ENCODE measurements at regions not wholly inside any gene's neighbourhood (a gene's known extent, or its start where the extent isn't known, plus 50 kb on each side); places are given as distances from the start of the nearest gene placed in this dataset.

DNA sequence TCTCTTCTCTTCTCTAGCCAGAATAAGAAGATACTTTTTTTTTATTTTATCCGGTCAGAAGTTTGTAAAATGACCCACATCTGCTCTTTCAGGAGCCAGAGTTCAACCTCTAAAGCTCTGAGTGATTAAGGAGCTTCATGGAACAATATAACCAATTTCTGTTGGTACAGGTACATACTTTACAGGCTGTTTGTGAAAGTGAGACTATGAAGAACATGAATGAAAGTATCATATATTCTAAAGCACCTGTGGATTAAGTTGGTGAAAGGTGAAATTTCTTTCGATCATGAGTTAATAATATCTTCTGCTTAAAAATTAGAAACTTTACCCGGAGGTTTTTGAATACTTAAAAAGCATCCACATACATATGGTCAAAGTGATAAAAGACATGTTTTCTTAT lies 65.2 kb downstream of the DMRT2 start:
- Mint-ChIP-seq H3K27ac (no peak overlapping the region), H3K4me1 (no peaks in the 10 kb centered on the region), H3K36me3 (ENCODE audit: low read depth) (no peaks in the 10 kb centered on the region), H3K4me3 (no peak overlapping the region), H3K27me3 (peaks cover 18% of the 10 kb centered on the region)
- no peaks in the 10 kb centered on the region for H3K9me3 ChIP-seq (ENCODE audit: control insufficient read depth, low read length, poor library complexity, severe bottlenecking)
- DNase-seq (no peak), ATAC-seq (no peak)

DNA sequence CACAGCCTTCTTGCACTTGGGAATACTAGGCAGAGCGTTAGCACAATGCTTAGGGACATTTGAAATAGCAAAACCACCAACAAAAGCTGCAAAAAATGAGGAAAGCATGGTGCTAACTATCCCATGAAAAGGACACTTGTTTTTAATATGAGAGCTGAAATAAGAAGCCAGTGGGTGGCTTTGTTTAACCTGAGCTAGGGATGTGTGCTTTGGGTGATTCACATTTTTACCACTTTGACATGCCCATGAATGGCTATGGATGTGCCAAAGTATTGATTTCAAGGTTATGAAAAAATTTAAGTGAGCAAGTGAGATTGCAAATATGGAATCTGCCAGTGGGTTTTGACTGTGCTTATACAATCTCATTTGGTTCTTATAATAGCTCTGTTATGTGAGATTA lies 67.3 kb downstream of the DMRT2 start:
- H3K9me3 ChIP-seq (ENCODE audit: control insufficient read depth, low read length, poor library complexity, severe bottlenecking): no peaks in the 10 kb centered on the region
- Mint-ChIP-seq H3K4me1 (no peaks in the 10 kb centered on the region), H3K4me3 (no peak overlapping the region), H3K36me3 (ENCODE audit: low read depth) (no peaks in the 10 kb centered on the region), H3K27ac (no peak overlapping the region), H3K27me3 (peaks cover 18% of the 10 kb centered on the region)
- ATAC-seq (no peak), DNase-seq (no peak)

DNA sequence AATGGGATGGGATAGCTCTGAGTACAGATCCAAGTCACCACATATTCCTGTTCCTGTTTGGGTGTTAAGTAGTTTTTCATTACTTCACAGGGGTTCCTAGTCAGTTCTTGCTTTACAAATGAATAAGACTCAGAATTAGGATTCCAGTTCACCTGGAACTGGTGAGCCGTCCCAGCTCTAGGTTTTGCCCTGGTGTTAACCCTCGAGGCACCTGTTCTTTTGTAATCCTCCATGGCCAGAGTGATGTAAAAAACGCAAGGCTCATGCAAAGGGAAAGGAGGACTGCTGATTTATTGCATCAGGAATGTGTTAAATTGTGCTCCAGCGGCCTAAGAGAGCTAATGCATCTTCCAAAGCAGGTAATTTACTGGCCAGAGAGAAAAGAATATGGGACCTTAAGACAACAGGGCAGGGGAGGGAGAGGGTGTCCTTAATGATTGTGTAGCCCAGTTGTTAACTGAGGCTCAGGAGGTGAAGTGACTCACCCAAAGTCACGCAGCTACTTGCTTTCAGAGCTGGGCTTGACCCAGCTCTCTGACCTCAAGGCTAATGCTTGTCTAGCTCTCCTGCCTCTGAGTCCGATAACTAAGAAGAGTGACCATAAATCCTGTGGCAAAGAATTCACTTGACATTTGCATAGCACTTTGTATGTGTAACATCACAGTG lies 70.5 kb downstream of the DMRT2 start:
- no peak overlapping the region for H3K4me3 Mint-ChIP-seq
- ATAC-seq: no peak
- no peaks in the 10 kb centered on the region for H3K9me3 ChIP-seq (ENCODE audit: control insufficient read depth, low read length, poor library complexity, severe bottlenecking)

DNA sequence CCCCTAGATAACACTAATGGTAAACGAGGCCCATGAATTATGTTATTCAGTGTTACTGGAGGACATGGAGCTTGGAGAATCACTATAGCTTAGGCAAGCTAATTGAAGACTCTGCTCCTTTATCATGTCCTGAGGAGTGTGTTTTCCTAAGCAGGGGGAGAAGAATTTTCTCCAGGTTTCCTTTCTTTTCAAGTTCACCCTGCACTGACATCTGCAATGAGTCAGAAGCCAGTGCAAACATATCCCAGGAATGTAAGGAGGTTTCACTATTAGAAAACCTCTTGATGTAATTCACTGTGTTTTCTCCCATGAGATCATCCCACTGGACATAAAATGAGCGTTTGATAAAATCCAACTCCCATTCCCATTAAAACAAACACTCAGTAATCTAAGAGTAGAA lies 75.6 kb downstream of the DMRT2 start:
- Mint-ChIP-seq H3K27me3 (peaks cover 10% of the 10 kb centered on the region), H3K4me3 (no peak overlapping the region), H3K36me3 (ENCODE audit: low read depth) (no peaks in the 10 kb centered on the region), H3K4me1 (no peaks in the 10 kb centered on the region), H3K27ac (no peak overlapping the region)
- ATAC-seq: no peak
- H3K9me3 ChIP-seq (ENCODE audit: control insufficient read depth, low read length, poor library complexity, severe bottlenecking): no peaks in the 10 kb centered on the region
- DNase-seq: no peak

More for the DNA sequence above, 70.5 kb downstream of the DMRT2 start:
- H3K4me1 Mint-ChIP-seq: no peaks in the 10 kb centered on the region
- H3K27ac Mint-ChIP-seq: no peak overlapping the region
- H3K36me3 Mint-ChIP-seq (ENCODE audit: low read depth): no peaks in the 10 kb centered on the region
- peaks cover 21% of the 10 kb centered on the region for H3K27me3 Mint-ChIP-seq
- no peak for DNase-seq

DNA sequence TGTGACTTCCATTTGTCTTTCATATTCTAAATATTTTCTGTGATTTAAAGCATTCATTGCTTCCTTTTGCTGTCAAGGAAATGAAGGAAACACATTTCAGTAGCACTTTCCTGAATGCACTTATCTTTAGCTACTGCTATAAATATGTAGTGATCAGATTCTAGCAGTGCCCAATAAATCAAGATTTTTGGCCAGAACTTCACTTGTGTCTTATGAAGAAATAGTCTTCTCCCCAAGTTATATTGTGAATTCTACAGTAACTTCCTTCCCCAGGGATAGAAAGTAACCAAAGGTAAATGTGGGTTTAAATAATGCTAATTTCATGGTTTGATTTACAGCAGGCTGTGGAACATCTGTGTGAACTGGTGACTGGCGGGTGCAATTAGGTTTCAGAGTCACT lies 77.9 kb downstream of the DMRT2 start:
- peaks cover 10% of the 10 kb centered on the region for H3K27me3 Mint-ChIP-seq
- no peaks in the 10 kb centered on the region for H3K9me3 ChIP-seq (ENCODE audit: control insufficient read depth, low read length, poor library complexity, severe bottlenecking)
- no peak for DNase-seq
- H3K27ac Mint-ChIP-seq: no peak overlapping the region
- ATAC-seq: no peak
- H3K36me3 Mint-ChIP-seq (ENCODE audit: low read depth): no peaks in the 10 kb centered on the region
- H3K4me3 Mint-ChIP-seq: no peak overlapping the region
- H3K4me1 Mint-ChIP-seq: no peaks in the 10 kb centered on the region

DNA sequence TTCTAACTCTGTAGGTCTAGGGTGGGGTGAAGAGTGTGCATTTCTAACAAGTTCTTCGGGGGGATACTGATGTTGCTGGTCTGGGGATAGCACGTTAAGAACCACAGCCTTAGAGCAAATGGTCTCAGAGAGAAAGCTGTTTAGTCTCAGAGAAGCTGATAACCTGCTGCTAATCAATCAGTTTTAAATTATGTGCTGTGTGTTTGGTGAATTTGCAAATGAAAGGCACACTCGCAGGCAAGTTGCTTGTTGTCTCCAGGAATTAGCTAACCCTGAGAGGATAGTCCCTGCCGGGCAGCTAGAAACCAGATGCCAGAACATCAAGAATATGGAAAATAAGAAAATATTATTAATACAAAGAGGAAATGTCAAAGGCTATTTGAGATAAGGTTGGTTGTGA lies 79.2 kb downstream of the DMRT2 start:
- Mint-ChIP-seq H3K27ac (no peak overlapping the region), H3K4me1 (no peaks in the 10 kb centered on the region)
- no peak for ATAC-seq

DNA sequence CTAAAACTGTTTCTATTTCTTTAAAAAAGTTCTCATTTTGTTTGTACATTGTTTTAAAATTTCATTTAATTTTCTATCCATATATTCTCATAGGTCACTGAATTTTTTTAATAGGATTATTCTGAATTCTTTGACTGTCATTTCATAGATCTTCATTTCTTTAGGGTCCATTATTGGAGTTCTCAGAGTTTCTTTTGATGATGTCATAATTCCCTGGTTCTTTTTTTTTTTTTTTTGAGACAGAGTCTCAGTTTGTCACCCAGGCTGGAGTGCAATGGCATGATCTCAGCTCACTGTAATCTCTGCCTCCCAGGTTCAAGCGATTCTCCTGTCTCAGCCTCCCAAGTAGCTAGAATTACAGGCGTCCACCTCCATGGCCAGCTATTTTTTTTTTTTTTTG lies 89.9 kb downstream of the DMRT2 start:
- no peak for DNase-seq
- no peaks in the 10 kb centered on the region for H3K4me1 Mint-ChIP-seq
- no peak overlapping the region for H3K27ac Mint-ChIP-seq
- H3K27me3 Mint-ChIP-seq: no peaks in the 10 kb centered on the region
- no peaks in the 10 kb centered on the region for H3K9me3 ChIP-seq (ENCODE audit: control insufficient read depth, low read length, poor library complexity, severe bottlenecking)
- no peak for ATAC-seq
- no peaks in the 10 kb centered on the region for H3K36me3 Mint-ChIP-seq (ENCODE audit: low read depth)
- no peak overlapping the region for H3K4me3 Mint-ChIP-seq

More for the DNA sequence above, 79.2 kb downstream of the DMRT2 start:
- no peaks in the 10 kb centered on the region for H3K9me3 ChIP-seq (ENCODE audit: control insufficient read depth, low read length, poor library complexity, severe bottlenecking)
- DNase-seq: no peak
- peaks cover 8% of the 10 kb centered on the region for H3K27me3 Mint-ChIP-seq
- no peaks in the 10 kb centered on the region for H3K36me3 Mint-ChIP-seq (ENCODE audit: low read depth)
- H3K4me3 Mint-ChIP-seq: no peak overlapping the region

DNA sequence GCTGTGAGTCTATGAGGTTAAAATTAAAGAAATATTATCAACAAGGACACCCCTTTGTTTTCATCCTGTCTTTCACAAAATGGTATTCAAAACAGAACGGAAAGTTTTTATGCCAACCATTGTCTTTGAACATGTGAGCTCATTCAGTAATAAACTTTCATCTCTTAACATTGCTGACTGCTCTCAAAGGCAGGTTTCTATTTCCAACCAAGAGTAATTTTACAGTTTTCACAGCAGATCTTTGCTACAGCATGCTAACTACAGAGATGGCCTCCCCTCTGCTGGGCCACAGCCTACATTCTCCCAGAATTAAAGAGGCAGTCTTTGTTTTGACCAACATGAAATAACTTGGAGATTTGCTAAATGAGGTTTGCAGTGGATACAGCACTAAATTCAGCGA lies 101.5 kb downstream of the DMRT2 start:
- Mint-ChIP-seq H3K4me1 (no peaks in the 10 kb centered on the region), H3K4me3 (no peak overlapping the region), H3K36me3 (ENCODE audit: low read depth) (no peaks in the 10 kb centered on the region), H3K27ac (no peak overlapping the region), H3K27me3 (no peaks in the 10 kb centered on the region)
- no peak for DNase-seq
- no peak for ATAC-seq
- H3K9me3 ChIP-seq (ENCODE audit: control insufficient read depth, low read length, poor library complexity, severe bottlenecking): no peaks in the 10 kb centered on the region

DNA sequence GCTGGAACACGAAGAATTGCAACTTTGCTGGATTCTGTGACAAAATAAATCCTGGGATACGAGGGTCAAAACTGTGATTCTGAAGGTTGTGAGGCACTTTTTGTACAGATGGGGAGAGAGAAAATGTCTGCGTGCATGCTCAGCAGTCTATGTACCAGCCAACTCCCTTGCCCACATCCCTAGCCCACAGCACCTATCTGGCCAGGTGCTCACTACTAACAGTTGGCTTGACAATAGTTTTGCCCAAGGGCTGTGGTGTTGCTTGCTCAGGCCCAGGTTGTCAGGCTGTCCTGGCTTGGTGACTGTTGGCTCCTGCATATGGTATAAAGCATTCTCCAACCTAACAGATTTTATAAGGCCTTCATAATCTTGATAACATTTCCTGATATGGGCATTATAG lies 102.0 kb downstream of the DMRT2 start:
- Mint-ChIP-seq H3K4me1 (no peaks in the 10 kb centered on the region), H3K27ac (no peak overlapping the region), H3K36me3 (ENCODE audit: low read depth) (no peaks in the 10 kb centered on the region), H3K4me3 (no peak overlapping the region), H3K27me3 (no peaks in the 10 kb centered on the region)
- ATAC-seq: no peak
- DNase-seq: no peak
- H3K9me3 ChIP-seq (ENCODE audit: control insufficient read depth, low read length, poor library complexity, severe bottlenecking): no peaks in the 10 kb centered on the region

DNA sequence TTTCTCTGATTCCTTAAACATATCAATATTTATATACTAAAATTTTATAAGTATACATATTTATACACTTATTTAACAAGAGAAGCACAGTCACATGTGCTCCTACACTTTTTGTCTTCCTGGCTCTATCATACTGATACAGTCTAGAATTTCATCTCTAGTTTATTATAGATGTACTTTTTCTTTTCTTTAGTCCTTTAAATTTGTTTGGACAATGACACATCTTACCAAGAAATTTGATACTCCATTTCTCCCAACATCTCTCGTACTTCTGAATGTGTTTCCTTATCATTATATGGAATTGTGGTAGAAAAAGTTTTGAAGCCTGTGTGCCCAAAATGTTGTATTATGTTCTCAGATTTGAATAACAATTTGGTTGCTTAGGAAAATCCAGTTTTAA lies 104.6 kb downstream of the DMRT2 start:
- DNase-seq: no peak
- Mint-ChIP-seq H3K27ac (no peak overlapping the region), H3K27me3 (no peaks in the 10 kb centered on the region), H3K36me3 (ENCODE audit: low read depth) (no peaks in the 10 kb centered on the region), H3K4me3 (no peak overlapping the region), H3K4me1 (no peaks in the 10 kb centered on the region)
- H3K9me3 ChIP-seq (ENCODE audit: control insufficient read depth, low read length, poor library complexity, severe bottlenecking): no peaks in the 10 kb centered on the region
- no peak for ATAC-seq

DNA sequence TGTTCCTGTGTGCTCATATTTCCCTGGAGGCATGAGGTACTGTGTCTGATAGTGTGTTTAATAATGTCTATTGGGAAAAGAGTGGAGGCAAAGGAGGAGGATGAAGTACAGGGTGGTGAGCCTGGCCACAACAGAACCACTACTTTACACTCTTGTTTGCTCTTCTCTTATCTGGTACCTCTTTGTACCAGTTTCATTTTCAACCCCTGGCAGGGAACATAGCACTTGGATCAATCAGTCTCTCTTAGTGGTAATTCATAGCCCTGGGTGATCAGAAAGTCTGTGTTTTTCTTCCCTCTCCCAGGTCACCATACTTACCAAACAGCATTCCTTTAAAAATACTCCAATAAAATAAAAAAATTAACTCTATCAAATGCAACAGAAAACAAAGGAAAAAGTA lies 105.4 kb downstream of the DMRT2 start:
- Mint-ChIP-seq H3K27ac (no peak overlapping the region), H3K36me3 (ENCODE audit: low read depth) (no peaks in the 10 kb centered on the region), H3K4me1 (no peaks in the 10 kb centered on the region), H3K4me3 (no peak overlapping the region), H3K27me3 (no peaks in the 10 kb centered on the region)
- DNase-seq (no peak), ATAC-seq (no peak)
- H3K9me3 ChIP-seq (ENCODE audit: control insufficient read depth, low read length, poor library complexity, severe bottlenecking): peaks cover 3% of the 10 kb centered on the region

DNA sequence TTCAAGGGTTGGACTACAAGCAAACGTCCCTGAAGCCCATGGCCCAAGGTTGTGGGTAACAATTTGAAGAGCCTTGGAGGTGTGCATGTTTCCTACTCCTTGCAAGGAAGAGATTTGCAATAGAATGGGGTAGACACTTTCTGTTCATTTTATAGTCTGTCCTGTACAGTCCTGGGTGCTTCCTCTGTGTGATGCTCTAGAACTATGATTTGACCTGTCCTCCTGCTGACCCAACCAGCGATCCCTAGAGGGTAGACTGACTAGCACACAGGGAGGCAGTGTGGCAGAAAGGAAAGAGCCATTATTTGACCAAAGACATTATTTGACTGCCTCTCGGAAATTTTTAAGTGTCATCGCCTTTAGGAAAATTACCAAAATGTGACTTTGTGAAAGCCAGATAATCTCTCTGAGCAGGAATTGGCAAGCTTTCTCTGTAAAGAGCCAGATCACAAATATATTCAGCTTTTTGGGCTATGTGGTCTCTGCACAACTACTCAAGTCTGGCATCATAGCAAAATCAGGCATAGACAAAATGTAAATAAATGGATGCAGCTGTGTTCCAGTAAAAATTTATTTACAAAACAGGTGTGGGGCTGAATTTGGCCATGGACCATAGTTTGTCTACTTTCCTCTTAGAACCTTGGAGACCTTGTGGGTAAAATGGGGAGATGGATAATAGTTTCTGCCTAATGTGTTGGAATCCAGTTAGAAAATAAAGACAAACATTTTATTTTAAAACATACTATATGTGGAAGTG lies 106.8 kb downstream of the DMRT2 start:
- H3K4me3 Mint-ChIP-seq: no peak overlapping the region
- no peaks in the 10 kb centered on the region for H3K4me1 Mint-ChIP-seq
- no peak for DNase-seq
- no peak for ATAC-seq
- H3K27me3 Mint-ChIP-seq: no peaks in the 10 kb centered on the region
- H3K9me3 ChIP-seq (ENCODE audit: control insufficient read depth, low read length, poor library complexity, severe bottlenecking): peaks cover 3% of the 10 kb centered on the region
- H3K36me3 Mint-ChIP-seq (ENCODE audit: low read depth): no peaks in the 10 kb centered on the region
- H3K27ac Mint-ChIP-seq: no peak overlapping the region

DNA sequence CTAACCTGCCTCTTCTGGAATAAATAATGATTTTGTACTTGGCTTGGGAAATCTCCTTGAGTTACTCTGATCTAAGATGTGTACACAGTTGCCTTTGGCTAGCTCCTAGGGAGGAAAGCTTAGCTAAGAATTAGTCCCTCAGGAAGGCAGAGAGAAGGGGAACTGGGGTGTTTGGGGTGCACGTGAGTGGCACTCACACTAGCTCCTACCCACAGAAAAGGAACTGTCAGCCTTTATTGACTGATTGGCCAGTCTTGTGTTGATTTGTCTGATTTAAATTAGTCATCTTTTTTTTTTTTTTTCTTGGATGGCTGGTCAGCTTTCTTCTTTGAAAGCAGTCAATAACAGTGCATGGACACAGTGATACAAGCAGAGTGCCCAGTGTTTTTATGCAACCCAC lies 107.7 kb downstream of the DMRT2 start:
- no peak overlapping the region for H3K4me3 Mint-ChIP-seq
- DNase-seq (no peak), ATAC-seq (no peak)
- H3K27me3 Mint-ChIP-seq: no peaks in the 10 kb centered on the region
- peaks cover 3% of the 10 kb centered on the region for H3K9me3 ChIP-seq (ENCODE audit: control insufficient read depth, low read length, poor library complexity, severe bottlenecking)
- no peaks in the 10 kb centered on the region for H3K36me3 Mint-ChIP-seq (ENCODE audit: low read depth)
- no peaks in the 10 kb centered on the region for H3K4me1 Mint-ChIP-seq
- no peak overlapping the region for H3K27ac Mint-ChIP-seq

DNA sequence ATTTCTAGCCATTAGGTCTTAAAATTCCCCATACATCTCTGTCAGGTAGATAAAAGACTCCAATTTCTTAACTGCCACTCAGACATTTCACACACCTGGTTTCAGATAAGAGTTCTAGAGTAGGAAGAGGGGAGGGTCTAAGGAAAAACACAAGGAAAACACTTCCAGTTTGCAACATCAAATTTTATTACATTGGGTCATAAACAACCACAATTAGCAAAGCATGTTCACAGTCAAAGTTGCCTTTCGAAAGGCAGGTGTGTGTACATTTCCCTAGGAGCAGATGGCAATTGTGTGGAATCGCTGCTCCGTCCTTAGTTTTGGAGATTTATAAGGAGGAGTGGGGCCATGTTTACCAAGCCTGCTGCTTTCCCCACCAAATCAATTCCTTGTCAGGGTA lies 120.8 kb downstream of the DMRT2 start:
- H3K4me1 Mint-ChIP-seq: no peaks in the 10 kb centered on the region
- DNase-seq: no peak
- ATAC-seq: no peak
- no peaks in the 10 kb centered on the region for H3K9me3 ChIP-seq (ENCODE audit: control insufficient read depth, low read length, poor library complexity, severe bottlenecking)
- H3K36me3 Mint-ChIP-seq (ENCODE audit: low read depth): no peaks in the 10 kb centered on the region
- H3K27me3 Mint-ChIP-seq: no peaks in the 10 kb centered on the region
- H3K27ac Mint-ChIP-seq: no peak overlapping the region
- no peak overlapping the region for H3K4me3 Mint-ChIP-seq
